Neuronal stem cell (in vitro differentiated cells): ENCODE measurements at regions not wholly inside any gene's neighbourhood (a gene's known extent, or its start where the extent isn't known, plus 50 kb on each side); places are given as distances from the start of the nearest gene placed in this dataset.
"Not testable (repeated sequence)": the region's sequence is repeated elsewhere in the genome, so short reads cannot be mapped to it uniquely, and the experiment has no call there.

Experiments
- DNase-seq: peaks from one replicate; pipeline ENCODE4 v3.0.0-alpha.2; 2013; ENCODE audit warnings: low spot score
- H2AFZ ChIP-seq: one replicate; pipeline ENCODE4 v1.6.1; 2013; ENCODE audit warnings: mild to moderate bottlenecking, low read length, inconsistent platforms
- H2AK5ac ChIP-seq: 2 replicates; pipeline ENCODE4 v1.6.1; 2013; ENCODE audit warnings: low read depth, mild to moderate bottlenecking, inconsistent platforms, low read length, moderate library complexity, mixed read lengths
- H2BK120ac ChIP-seq: 2 replicates; pipeline ENCODE4 v1.6.1; 2013; ENCODE audit warnings: low read depth, mild to moderate bottlenecking, inconsistent platforms, low read length, moderate library complexity, mixed read lengths
- H2BK12ac ChIP-seq: one replicate; pipeline ENCODE4 v1.6.1; 2013; ENCODE audit warnings: low read length, inconsistent platforms
- H2BK15ac ChIP-seq: 2 replicates; pipeline ENCODE4 v1.6.1; 2013; ENCODE audit warnings: mild to moderate bottlenecking, low read length, inconsistent platforms, mixed read lengths
- H2BK5ac ChIP-seq: one replicate; pipeline ENCODE4 v1.6.1; 2013; ENCODE audit warnings: inconsistent platforms, mild to moderate bottlenecking, low read length, moderate library complexity
- H3K14ac ChIP-seq: one replicate; pipeline ENCODE4 v1.6.1; 2013; ENCODE audit warnings: low read length, inconsistent platforms
- H3K18ac ChIP-seq: 2 replicates; pipeline ENCODE4 v1.6.1; 2013; ENCODE audit warnings: low read length, inconsistent platforms
- H3K23ac ChIP-seq: 2 replicates; pipeline ENCODE4 v1.6.1; 2013; ENCODE audit warnings: low read depth, mild to moderate bottlenecking, mixed read lengths, low read length, inconsistent platforms; ENCODE audit not compliant: poor library complexity
- H3K27ac ChIP-seq: replicated peaks from 3 replicates; pipeline ENCODE4 v1.5.1; 2013; ENCODE audit warnings: low read length, inconsistent platforms
- H3K27me3 ChIP-seq, 3 experiments: 2 replicates each; pipeline ENCODE4 v1.6.1; 2013; ENCODE audit warnings: low read length in 3 of 3, mild to moderate bottlenecking in 2 of 3, inconsistent platforms in 1 of 3, low read depth in 1 of 3, mixed read lengths in 1 of 3, moderate library complexity in 1 of 3; ENCODE audit not compliant: control insufficient read depth in 3 of 3, insufficient read depth in 3 of 3
- H3K36me3 ChIP-seq, 2 donors: replicated peaks in 1 of 2; 2 replicates each; pipeline ENCODE4 v1.6.1; 2013; ENCODE audit warnings: low read length in 2 of 2; ENCODE audit not compliant: control insufficient read depth in 2 of 2, insufficient read depth in 2 of 2
- H3K4ac ChIP-seq: 2 replicates; pipeline ENCODE4 v1.6.1; 2013; ENCODE audit warnings: inconsistent platforms, mild to moderate bottlenecking, low read length, moderate library complexity
- H3K4me1 ChIP-seq, 2 donors: 1 replicate in 1 of 2; 2 replicates in 1 of 2; pipeline ENCODE4 v1.6.1; 2013; ENCODE audit warnings: low read length in 2 of 2, low read depth in 1 of 2; ENCODE audit not compliant: control insufficient read depth in 2 of 2, insufficient read depth in 1 of 2
- H3K4me2 ChIP-seq: one replicate; pipeline ENCODE4 v1.6.1; 2013; ENCODE audit warnings: mild to moderate bottlenecking, low read length, inconsistent platforms; ENCODE audit not compliant: insufficient read depth, poor library complexity, severe bottlenecking
- H3K4me3 ChIP-seq, 2 donors: 2 replicates each; pipeline ENCODE4 v1.5.1; 2013; ENCODE audit warnings: low read length in 2 of 2, mild to moderate bottlenecking in 2 of 2, inconsistent platforms in 1 of 2, moderate library complexity in 1 of 2
- H3K79me1 ChIP-seq: one replicate; pipeline ENCODE4 v1.6.1; 2013; ENCODE audit warnings: low read depth, mild to moderate bottlenecking, inconsistent platforms, low read length, moderate library complexity
- H3K9ac ChIP-seq: one replicate; pipeline ENCODE4 v1.6.1; 2013; ENCODE audit warnings: mild to moderate bottlenecking, low read depth, low read length, inconsistent platforms; ENCODE audit not compliant: poor library complexity
- H3K9me3 ChIP-seq, 2 donors: replicated peaks in 1 of 2; 2 replicates each; pipeline versions ENCODE3 to v1.6.1; 2013; ENCODE audit warnings: low read length in 2 of 2, mild to moderate bottlenecking in 2 of 2, inconsistent platforms in 1 of 2, low read depth in 1 of 2, mixed read lengths in 1 of 2, moderate library complexity in 1 of 2; ENCODE audit not compliant: control insufficient read depth in 2 of 2, insufficient read depth in 1 of 2
- H4K8ac ChIP-seq: one replicate; pipeline ENCODE4 v1.6.1; 2013; ENCODE audit warnings: low read depth, mild to moderate bottlenecking, inconsistent platforms, low read length, moderate library complexity
- H4K91ac ChIP-seq: one replicate; pipeline ENCODE4 v1.6.1; 2013; ENCODE audit warnings: low read length, low read depth, mild to moderate bottlenecking, inconsistent platforms; ENCODE audit not compliant: poor library complexity
- WGBS, 2 donors: extraction: QIAGEN DNeasy Blood & Tissue Kit; methylation state at CpG; one replicate each; pipeline ENCODE4 v1.1.7; 2013; ENCODE audit warnings: missing lambda C conversion rate in 2 of 2, mixed read lengths in 1 of 2; ENCODE audit not compliant: insufficient read length in 2 of 2, insufficient replicate concordance in 1 of 2; ENCODE audit errors: extremely low coverage in 2 of 2; 5-methylcytosine and 5-hydroxymethylcytosine counted together

- H2BK5ac ChIP-seq = no peak overlapping the region
- H3K27me3 ChIP-seq = no peaks in the 10 kb centered on the region
- no peaks in the 10 kb centered on the region for H3K36me3 ChIP-seq
- H2BK12ac ChIP-seq = no peak overlapping the region
- peak overlapping the region; percentile 37 for H2AFZ ChIP-seq
- H3K79me1 ChIP-seq = no peaks in the 10 kb centered on the region
- H3K14ac ChIP-seq = no peak overlapping the region
- H3K9ac ChIP-seq = no peak overlapping the region
- no peak overlapping the region for H3K4me2 ChIP-seq
- no peak overlapping the region for H3K4me3 ChIP-seq
- no peak overlapping the region for H3K4ac ChIP-seq
- no peak overlapping the region for H3K18ac ChIP-seq
- no peak overlapping the region for H3K27ac ChIP-seq
- no peak for DNase-seq
- no peak overlapping the region for H2BK15ac ChIP-seq
- H3K9me3 ChIP-seq = no peaks in the 10 kb centered on the region
- no peak overlapping the region for H2BK120ac ChIP-seq
- no CpG with 5 or more reads among the region's 1 CpG for WGBS, 2 donors
- no peaks in the 10 kb centered on the region for H3K4me1 ChIP-seq
- no peak overlapping the region for H4K8ac ChIP-seq
- H2AK5ac ChIP-seq = no peak overlapping the region
- H3K23ac ChIP-seq = no peak overlapping the region
- no peak overlapping the region for H4K91ac ChIP-seq
These were observed 1552.2 kb downstream of the PCDH9 start for GRCh38 chr13:65677906-65678305.

GRCh38 chr13:65675383-65675782 lies 1554.8 kb downstream of the PCDH9 start:
- H3K4ac ChIP-seq, H4K91ac ChIP-seq, H3K18ac ChIP-seq, H3K9me3 ChIP-seq, H4K8ac ChIP-seq, H3K4me2 ChIP-seq, H3K14ac ChIP-seq, DNase-seq, H3K79me1 ChIP-seq, H2AK5ac ChIP-seq, H3K27ac ChIP-seq, H2BK15ac ChIP-seq, H3K36me3 ChIP-seq, H3K9ac ChIP-seq, H2AFZ ChIP-seq, H3K27me3 ChIP-seq, H2BK12ac ChIP-seq, H3K23ac ChIP-seq, H2BK5ac ChIP-seq, H3K4me3 ChIP-seq, H2BK120ac ChIP-seq, H3K4me1 ChIP-seq: not testable (repeated sequence)
- WGBS, 2 donors = no CpG with 5 or more reads among the region's 5 CpGs

DNA sequence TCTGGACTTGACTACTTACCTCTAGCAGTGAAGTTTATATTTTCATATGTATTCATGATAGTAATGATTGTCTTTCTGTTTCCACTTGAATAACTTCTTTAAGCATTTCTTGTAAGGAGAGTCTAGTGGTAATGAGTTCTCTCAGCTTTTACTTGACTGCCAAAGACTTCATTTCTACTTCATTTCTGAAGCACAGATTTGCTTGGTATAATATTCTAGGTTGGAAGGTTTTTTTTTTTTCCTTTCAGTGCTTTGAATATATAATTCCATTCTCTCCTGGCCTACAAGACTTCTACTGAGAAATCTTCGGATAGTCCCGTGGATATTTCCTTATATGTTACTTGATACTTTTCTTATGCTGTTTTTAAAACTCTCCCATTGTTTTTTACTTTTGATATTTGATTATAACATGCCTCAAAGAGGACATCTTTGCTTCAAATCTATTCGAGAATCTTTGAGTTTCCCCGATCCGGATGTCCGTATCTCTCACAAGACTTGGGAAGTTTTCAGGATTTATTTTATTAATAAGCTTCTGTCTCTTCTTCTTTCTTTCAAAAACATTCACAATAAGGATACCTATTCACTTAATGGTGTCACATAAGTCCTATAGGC lies 1560.0 kb downstream of the PCDH9 start:
- no peak overlapping the region for H2BK12ac ChIP-seq
- H2BK120ac ChIP-seq = no peak overlapping the region
- no peak overlapping the region for H3K27ac ChIP-seq
- H3K14ac ChIP-seq = no peak overlapping the region
- no peaks in the 10 kb centered on the region for H3K79me1 ChIP-seq
- H3K36me3 ChIP-seq = no peaks in the 10 kb centered on the region
- no peak overlapping the region for H3K4ac ChIP-seq
- no peak overlapping the region for H3K9ac ChIP-seq
- H4K91ac ChIP-seq = no peak overlapping the region
- no peak overlapping the region for H2AK5ac ChIP-seq
- no peak overlapping the region for H3K23ac ChIP-seq
- H3K9me3 ChIP-seq = no peaks in the 10 kb centered on the region
- H2AFZ ChIP-seq = no peak overlapping the region
- H3K27me3 ChIP-seq = no peaks in the 10 kb centered on the region
- no peak overlapping the region for H3K4me3 ChIP-seq
- H2BK15ac ChIP-seq = no peak overlapping the region
- H3K4me1 ChIP-seq = no peaks in the 10 kb centered on the region
- no peak for DNase-seq
- H3K4me2 ChIP-seq = no peak overlapping the region
- no peak overlapping the region for H4K8ac ChIP-seq
- WGBS, 2 donors = no CpG with 5 or more reads among the region's 6 CpGs
- H2BK5ac ChIP-seq = no peak overlapping the region
- H3K18ac ChIP-seq = no peak overlapping the region

DNA sequence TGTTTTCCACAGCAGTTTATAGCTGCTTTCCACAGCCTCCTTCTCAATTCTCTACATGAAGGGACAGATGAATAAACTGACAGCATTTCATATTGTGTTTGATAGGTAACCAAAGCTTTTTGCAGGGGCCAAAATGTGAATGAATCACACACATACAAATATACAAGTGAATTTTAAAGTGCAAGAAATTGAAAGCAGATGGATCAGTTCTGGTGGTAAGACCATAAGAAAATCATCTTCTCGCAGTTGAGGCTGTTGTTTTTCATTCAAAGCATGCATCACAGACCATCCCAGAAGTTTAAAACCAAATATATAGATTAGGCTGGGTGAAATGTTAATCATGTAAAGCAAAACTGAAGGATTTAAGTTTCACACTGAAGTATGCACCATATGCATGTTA lies 1569.4 kb downstream of the PCDH9 start:
- no peak overlapping the region for H2AFZ ChIP-seq
- no peak overlapping the region for H3K4me2 ChIP-seq
- H2BK120ac ChIP-seq = no peak overlapping the region
- no peaks in the 10 kb centered on the region for H3K27me3 ChIP-seq
- H3K23ac ChIP-seq = no peak overlapping the region
- H3K4me3 ChIP-seq = no peak overlapping the region
- no peaks in the 10 kb centered on the region for H3K36me3 ChIP-seq
- H3K79me1 ChIP-seq = no peaks in the 10 kb centered on the region
- no peak overlapping the region for H3K27ac ChIP-seq
- no peak overlapping the region for H3K9ac ChIP-seq
- no peak overlapping the region for H2BK5ac ChIP-seq
- no peak overlapping the region for H3K18ac ChIP-seq
- H2BK12ac ChIP-seq = no peak overlapping the region
- no peak overlapping the region for H2AK5ac ChIP-seq
- no peaks in the 10 kb centered on the region for H3K4me1 ChIP-seq
- DNase-seq = no peak
- no CpG with 5 or more reads among the region's 1 CpG for WGBS, 2 donors
- H3K4ac ChIP-seq = no peak overlapping the region
- H4K91ac ChIP-seq = no peak overlapping the region
- H3K9me3 ChIP-seq = no peaks in the 10 kb centered on the region
- no peak overlapping the region for H4K8ac ChIP-seq
- no peak overlapping the region for H3K14ac ChIP-seq
- H2BK15ac ChIP-seq = no peak overlapping the region
